Glutamatergic neuron (in vitro differentiated cells): ENCODE measurements at regions not wholly inside any gene's neighbourhood (a gene's known extent, or its start where the extent isn't known, plus 50 kb on each side); places are given as distances from the start of the nearest gene placed in this dataset.
"Not testable (repeated sequence)": the region's sequence is repeated elsewhere in the genome, so short reads cannot be mapped to it uniquely, and the experiment has no call there.

ENCODE experiments used
- DNase-seq: peaks from one replicate; pipeline ENCODE4 v3.0.0; 2022
- H3K27ac Mint-ChIP-seq: one replicate; pipeline ENCODE4 v1.8.0; 2020; ENCODE audit warnings: mild to moderate bottlenecking, mixed read lengths, inconsistent platforms; ENCODE audit not compliant: unreplicated experiment
- H3K27me3 Mint-ChIP-seq: one replicate; pipeline ENCODE4 v1.8.0; 2020; ENCODE audit warnings: mild to moderate bottlenecking, moderate library complexity, mixed read lengths, inconsistent platforms; ENCODE audit not compliant: unreplicated experiment
- H3K36me3 Mint-ChIP-seq: one replicate; pipeline ENCODE4 v1.8.0; 2020; ENCODE audit warnings: mild to moderate bottlenecking, mixed read lengths, inconsistent platforms; ENCODE audit not compliant: unreplicated experiment
- H3K4me1 Mint-ChIP-seq: one replicate; pipeline ENCODE4 v1.8.0; 2020; ENCODE audit warnings: mild to moderate bottlenecking, low read depth, mixed read lengths, inconsistent platforms; ENCODE audit not compliant: unreplicated experiment
- H3K4me3 Mint-ChIP-seq: one replicate; pipeline ENCODE4 v1.8.0; 2020; ENCODE audit warnings: mild to moderate bottlenecking, mixed read lengths, inconsistent platforms; ENCODE audit not compliant: unreplicated experiment
- H3K9me3 Mint-ChIP-seq: one replicate; pipeline ENCODE4 v1.8.0; 2020; ENCODE audit warnings: mild to moderate bottlenecking, moderate library complexity, mixed read lengths, inconsistent platforms; ENCODE audit not compliant: unreplicated experiment
- TF ChIP-seq, protein P1 (sequence below): fragments of 200-600 bp; sonication (generic); IDR thresholded peaks from one replicate; pipeline ENCODE4 v1.5.0; 2021; ENCODE audit not compliant: partially characterized antibody, unreplicated experiment

DNA sequence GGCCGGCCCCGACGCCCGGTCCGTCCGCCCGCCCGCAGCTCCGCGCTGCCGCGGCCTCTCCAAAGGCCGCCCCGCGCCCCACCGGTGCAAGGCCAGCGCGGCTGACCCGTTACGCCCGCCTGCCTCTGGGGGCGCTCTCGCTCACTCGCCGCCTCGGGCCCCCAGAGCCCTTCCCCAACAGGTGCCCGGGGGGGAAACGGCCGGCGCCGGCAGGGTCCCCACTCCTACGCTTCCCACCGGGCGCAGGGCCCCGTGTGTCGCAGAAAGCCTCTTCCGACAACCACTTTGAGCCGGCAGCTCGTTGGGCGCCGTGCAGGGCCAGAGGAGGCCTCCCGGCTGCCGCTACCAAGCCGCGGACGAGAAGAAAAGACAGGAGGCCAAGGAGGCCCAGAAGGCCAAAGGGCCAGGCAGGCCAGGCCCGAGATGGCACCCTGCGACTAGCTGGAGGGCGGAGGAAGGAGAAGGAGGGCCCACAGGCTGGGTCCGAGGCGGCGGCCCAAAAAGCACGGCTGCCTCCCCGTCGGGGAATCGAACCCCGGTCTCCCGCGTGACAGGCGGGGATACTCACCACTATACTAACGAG is 64.9 kb upstream of the FCGR2A start:
- H3K27me3 Mint-ChIP-seq: peaks cover 17% of the 10 kb centered on the region
- DNase-seq: peak; percentile 84
- peaks cover 11% of the 10 kb centered on the region for H3K9me3 Mint-ChIP-seq
- TF ChIP-seq, protein P1, sequence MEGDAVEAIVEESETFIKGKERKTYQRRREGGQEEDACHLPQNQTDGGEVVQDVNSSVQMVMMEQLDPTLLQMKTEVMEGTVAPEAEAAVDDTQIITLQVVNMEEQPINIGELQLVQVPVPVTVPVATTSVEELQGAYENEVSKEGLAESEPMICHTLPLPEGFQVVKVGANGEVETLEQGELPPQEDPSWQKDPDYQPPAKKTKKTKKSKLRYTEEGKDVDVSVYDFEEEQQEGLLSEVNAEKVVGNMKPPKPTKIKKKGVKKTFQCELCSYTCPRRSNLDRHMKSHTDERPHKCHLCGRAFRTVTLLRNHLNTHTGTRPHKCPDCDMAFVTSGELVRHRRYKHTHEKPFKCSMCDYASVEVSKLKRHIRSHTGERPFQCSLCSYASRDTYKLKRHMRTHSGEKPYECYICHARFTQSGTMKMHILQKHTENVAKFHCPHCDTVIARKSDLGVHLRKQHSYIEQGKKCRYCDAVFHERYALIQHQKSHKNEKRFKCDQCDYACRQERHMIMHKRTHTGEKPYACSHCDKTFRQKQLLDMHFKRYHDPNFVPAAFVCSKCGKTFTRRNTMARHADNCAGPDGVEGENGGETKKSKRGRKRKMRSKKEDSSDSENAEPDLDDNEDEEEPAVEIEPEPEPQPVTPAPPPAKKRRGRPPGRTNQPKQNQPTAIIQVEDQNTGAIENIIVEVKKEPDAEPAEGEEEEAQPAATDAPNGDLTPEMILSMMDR: peak; percentile 78
- peak overlapping the region; percentile 81 for H3K4me3 Mint-ChIP-seq
- no peak overlapping the region for H3K27ac Mint-ChIP-seq
- H3K4me1 Mint-ChIP-seq: no peaks in the 10 kb centered on the region
- H3K36me3 Mint-ChIP-seq: peaks cover 11% of the 10 kb centered on the region

DNA sequence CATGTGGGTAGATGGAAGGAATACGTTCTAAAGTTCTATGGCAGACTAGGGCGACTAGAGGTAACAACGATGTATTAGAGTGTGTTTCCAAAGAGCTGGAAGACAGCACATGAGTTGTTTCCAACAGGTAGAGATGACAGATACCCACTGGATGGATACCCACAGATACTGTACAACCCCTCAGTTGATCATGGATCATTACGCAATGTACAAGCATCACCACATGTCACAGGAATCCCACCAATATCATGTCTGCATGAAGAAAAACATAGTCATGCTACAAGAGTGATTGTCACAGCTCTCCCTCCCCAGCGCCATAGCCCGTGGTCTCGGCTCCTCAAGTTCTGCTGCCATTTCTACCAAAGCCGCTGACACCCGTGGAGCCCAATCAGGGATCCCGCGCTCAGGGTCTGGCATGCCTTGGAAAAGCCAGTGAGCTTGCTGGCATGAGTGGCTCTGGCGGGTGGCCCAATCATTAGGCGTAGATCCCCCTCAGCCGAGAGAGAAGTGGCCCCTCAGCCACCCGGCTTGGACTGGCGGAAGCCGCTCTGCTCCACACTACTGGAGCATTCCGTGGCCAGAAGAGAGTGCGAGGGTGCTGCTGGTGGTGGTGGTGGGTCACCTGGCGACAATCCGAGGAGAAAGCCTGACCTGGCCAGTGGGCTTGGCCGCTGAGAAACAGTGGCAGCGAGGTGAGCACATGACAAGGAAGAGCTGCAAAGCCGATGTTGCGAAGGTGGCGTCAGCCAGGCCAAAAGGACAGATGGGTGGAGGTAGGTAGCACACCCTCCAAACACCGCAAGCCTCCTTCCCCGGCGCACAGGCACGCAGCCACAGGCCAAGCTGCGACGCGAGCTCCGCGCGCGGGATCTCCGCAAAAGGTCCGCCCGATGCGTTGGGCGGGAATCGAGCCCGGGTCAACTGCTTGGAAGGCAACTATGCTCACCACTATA is 65.7 kb upstream of the FCGR2A start:
- Mint-ChIP-seq H3K9me3 (peaks cover 11% of the 10 kb centered on the region), H3K4me1 (no peaks in the 10 kb centered on the region), H3K27ac (peak overlapping the region; percentile 52), H3K27me3 (peaks cover 17% of the 10 kb centered on the region), H3K4me3 (peak overlapping the region; percentile 76), H3K36me3 (peaks cover 11% of the 10 kb centered on the region)
- peak; percentile 38 for DNase-seq
- TF ChIP-seq, protein P1: no peak

DNA sequence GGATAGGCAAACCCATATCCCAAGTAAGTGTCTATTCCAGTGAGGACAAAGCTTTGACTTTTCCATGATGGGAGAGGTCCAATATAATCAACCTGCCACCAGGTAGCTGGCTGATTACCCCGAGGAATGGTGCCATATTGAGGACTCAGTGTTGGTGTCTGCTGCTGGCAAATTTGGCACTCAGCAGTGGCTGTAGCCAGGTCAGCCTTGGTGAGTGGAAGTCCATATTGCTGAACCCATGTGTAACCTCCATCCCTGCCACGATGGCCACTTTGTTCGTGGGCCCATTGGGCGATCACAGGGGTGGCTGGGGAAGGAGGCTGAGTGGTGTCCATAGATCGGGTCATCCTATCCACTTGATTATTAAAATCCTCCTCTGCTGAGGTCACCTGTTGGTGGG is 65.5 kb upstream of the CFAP126 start:
- not testable (repeated sequence) for H3K4me1 Mint-ChIP-seq, DNase-seq, H3K27ac Mint-ChIP-seq, H3K36me3 Mint-ChIP-seq, H3K4me3 Mint-ChIP-seq, H3K9me3 Mint-ChIP-seq, H3K27me3 Mint-ChIP-seq

DNA sequence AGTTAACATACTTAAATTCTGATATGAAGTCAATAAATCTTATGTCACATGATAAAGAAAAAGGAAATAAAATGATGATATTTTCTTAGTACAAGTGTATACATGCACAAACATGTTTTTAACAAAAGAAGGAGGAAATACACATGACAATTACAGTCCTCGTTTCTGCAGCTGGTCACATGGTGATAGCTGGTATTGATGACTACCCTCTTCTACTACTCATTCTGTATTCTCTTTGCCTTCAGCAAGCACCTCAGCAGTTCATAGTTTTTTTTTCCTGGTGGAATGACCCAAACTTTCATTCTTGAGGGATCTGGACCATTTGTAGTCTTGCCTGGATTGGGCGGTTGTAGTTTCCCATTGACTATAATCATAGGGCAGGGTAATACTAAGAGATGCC is 64.4 kb upstream of the CFAP126 start:
- DNase-seq: no peak
- Mint-ChIP-seq H3K4me3 (no peak overlapping the region), H3K27ac (no peak overlapping the region), H3K27me3 (peaks cover 9% of the 10 kb centered on the region), H3K36me3 (no peaks in the 10 kb centered on the region), H3K4me1 (no peaks in the 10 kb centered on the region), H3K9me3 (peaks cover 8% of the 10 kb centered on the region)
- TF ChIP-seq, protein P1: no peak

DNA sequence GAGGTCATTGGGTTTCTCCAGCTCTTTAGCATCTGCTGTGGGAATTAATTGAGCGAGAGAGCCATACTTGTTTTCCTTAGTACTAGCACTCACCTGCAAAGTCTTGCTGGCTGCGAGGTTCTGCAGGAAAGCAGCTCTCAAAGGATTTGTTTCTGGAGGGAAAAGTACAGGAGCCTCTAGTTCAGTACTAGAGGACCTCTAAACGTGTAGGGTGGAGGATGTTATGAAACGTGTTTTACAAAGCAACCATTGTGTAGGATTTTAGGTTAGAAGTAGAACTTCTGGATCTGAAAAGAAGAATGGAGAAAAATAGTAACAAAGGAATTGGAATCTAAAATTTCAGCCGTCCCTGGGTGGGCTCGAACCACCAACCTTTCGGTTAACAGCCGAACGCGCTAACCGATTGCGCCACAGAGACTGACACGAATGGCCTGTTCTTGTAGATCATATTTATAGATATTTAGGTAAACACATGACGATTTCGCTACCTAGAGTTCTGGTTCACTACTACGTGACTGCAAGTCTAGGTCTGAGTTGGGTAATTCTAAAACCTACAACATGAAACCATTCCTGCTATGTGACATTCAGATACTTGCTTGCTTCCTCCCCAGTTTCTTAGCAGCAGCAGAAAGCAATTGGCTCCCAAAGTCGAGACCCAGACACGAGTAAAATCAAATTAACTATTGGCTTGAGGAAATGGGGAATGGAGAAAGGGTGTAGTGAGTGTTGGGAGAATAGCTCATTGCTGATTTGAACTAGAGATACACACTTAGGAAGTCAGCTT is 60.2 kb upstream of the CFAP126 start:
- TF ChIP-seq, protein P1: no peak
- H3K9me3 Mint-ChIP-seq: peaks cover 8% of the 10 kb centered on the region
- H3K27me3 Mint-ChIP-seq: peaks cover 12% of the 10 kb centered on the region
- H3K4me3 Mint-ChIP-seq: peak overlapping the region; percentile 58
- H3K4me1 Mint-ChIP-seq: no peaks in the 10 kb centered on the region
- H3K36me3 Mint-ChIP-seq: peaks cover 9% of the 10 kb centered on the region
- DNase-seq: no peak
- peak overlapping the region; percentile 39 for H3K27ac Mint-ChIP-seq

DNA sequence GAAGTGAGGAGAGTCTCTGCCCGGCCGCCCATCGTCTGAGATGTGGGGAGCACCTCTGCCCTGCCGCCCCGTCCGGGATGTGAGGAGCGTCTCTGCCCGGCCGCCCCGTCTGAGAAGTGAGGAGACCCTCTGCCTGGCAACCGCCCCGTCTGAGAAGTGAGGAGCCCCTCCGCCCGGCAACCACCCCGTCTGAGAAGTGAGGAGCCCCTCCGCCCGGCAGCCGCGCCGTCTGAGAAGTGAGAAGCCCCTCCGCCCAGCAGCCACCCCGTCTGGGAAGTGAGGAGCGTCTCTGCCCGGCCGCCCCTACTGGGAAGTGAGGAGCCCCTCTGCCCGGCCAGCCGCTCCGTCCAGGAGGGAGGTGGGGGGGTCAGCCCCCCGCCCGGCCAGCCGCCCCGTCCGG is 55.2 kb upstream of the CFAP126 start:
- H3K9me3 Mint-ChIP-seq, DNase-seq, H3K36me3 Mint-ChIP-seq, H3K27ac Mint-ChIP-seq, H3K4me3 Mint-ChIP-seq, H3K4me1 Mint-ChIP-seq: not testable (repeated sequence)
- H3K27me3 Mint-ChIP-seq: peaks cover 11% of the 10 kb centered on the region
